Naive thymus-derived CD4-positive, alpha-beta T cell (primary cell): ENCODE measurements at regions not wholly inside any gene's neighbourhood (a gene's known extent, or its start where the extent isn't known, plus 50 kb on each side); places are given as distances from the start of the nearest gene placed in this dataset.

ENCODE experiments used
- ATAC-seq: fragments of 150-1000 bp; cut with Tn5 transposase; 2 replicates; pipeline ENCODE4 v1.10.0; 2021; ENCODE audit warnings: mild to moderate bottlenecking, moderate library complexity
- CTCF ChIA-PET: fragments of 350-600 bp; sonication (Branson Sonifier 250); formaldehyde crosslinking; loops from one replicate; lab custom pipeline; 2021; ENCODE audit warnings: antibody characterized with exemption; lab: Charles Lee
- POLR2A ChIA-PET: fragments of 350-600 bp; sonication (Branson Sonifier 250); formaldehyde crosslinking; loops from one replicate; lab custom pipeline; 2021; ENCODE audit warnings: antibody characterized with exemption, inconsistent platforms; lab: Charles Lee
- DNase-seq, 9 donors: peaks; one replicate each; pipeline versions ENCODE4 v3.0.0 to v3.0.0-alpha.2; 2020 to 2022; ENCODE audit warnings: mixed read lengths in 1 of 9
- H3K27ac ChIP-seq: one replicate; pipeline ENCODE4 v1.7.0; 2013; ENCODE audit warnings: mild to moderate bottlenecking, low read depth, low read length, moderate library complexity
- H3K27me3 ChIP-seq, 2 donors: one replicate each; pipeline ENCODE4 v1.7.0; 2013; ENCODE audit warnings: low read length in 2 of 2, mild to moderate bottlenecking in 2 of 2, moderate library complexity in 2 of 2; ENCODE audit not compliant: control insufficient read depth in 2 of 2, insufficient read depth in 2 of 2
- H3K36me3 ChIP-seq, 3 experiments: 1 replicate in 2 of 3; 2 replicates in 1 of 3; pipeline ENCODE4 v1.7.0; 2013; ENCODE audit warnings: low read length in 3 of 3, mild to moderate bottlenecking in 3 of 3, moderate library complexity in 1 of 3; ENCODE audit not compliant: insufficient read depth in 3 of 3, control insufficient read depth in 2 of 3
- H3K4me1 ChIP-seq, 2 donors: one replicate each; pipeline ENCODE4 v1.7.0; 2013; ENCODE audit warnings: low read length in 2 of 2, mild to moderate bottlenecking in 2 of 2, moderate library complexity in 1 of 2; ENCODE audit not compliant: control insufficient read depth in 2 of 2, insufficient read depth in 2 of 2
- H3K4me3 ChIP-seq: 2 replicates; pipeline ENCODE4 v1.7.0; 2013; ENCODE audit warnings: mild to moderate bottlenecking, low read length
- H3K9me3 ChIP-seq, 3 experiments: 1 replicate in 2 of 3; 2 replicates in 1 of 3; pipeline ENCODE4 v1.7.0; 2013; ENCODE audit warnings: low read length in 3 of 3; ENCODE audit not compliant: control insufficient read depth in 2 of 3
- H3K27ac Mint-ChIP-seq, 9 donors: one replicate each; pipeline ENCODE4 v1.8.0; 2020 to 2022; ENCODE audit warnings: mixed read lengths in 9 of 9, mild to moderate bottlenecking in 8 of 9, moderate library complexity in 5 of 9, inconsistent platforms in 2 of 9
- H3K27me3 Mint-ChIP-seq, 5 donors: one replicate each; pipeline ENCODE4 v1.8.0; 2021 to 2022; ENCODE audit warnings: mixed read lengths in 5 of 5, mild to moderate bottlenecking in 1 of 5
- H3K36me3 Mint-ChIP-seq, 5 donors: one replicate each; pipeline ENCODE4 v1.8.0; 2020 to 2022; ENCODE audit warnings: mixed read lengths in 5 of 5, mild to moderate bottlenecking in 3 of 5, inconsistent platforms in 1 of 5
- H3K4me1 Mint-ChIP-seq, 7 donors: one replicate each; pipeline ENCODE4 v1.8.0; 2020 to 2022; ENCODE audit warnings: mixed read lengths in 7 of 7, mild to moderate bottlenecking in 3 of 7, inconsistent platforms in 1 of 7
- H3K4me3 Mint-ChIP-seq, 10 donors: one replicate each; pipeline ENCODE4 v1.8.0; 2020 to 2022; ENCODE audit warnings: mild to moderate bottlenecking in 10 of 10, mixed read lengths in 10 of 10, moderate library complexity in 6 of 10, inconsistent platforms in 2 of 10
- H3K9me3 Mint-ChIP-seq, 11 donors: one replicate each; pipeline ENCODE4 v1.8.0; 2020 to 2022; ENCODE audit warnings: mixed read lengths in 11 of 11, mild to moderate bottlenecking in 4 of 11, inconsistent platforms in 1 of 11, moderate library complexity in 1 of 11
- intact Hi-C, 2 donors: fragments of 100-400 bp; cut with micrococcal nuclease; formaldehyde crosslinking; loops; one replicate each; pipeline ENCODE4 v1.15.1; 2023

GRCh38 chr5:66427139-66427442 is 169.1 kb upstream of the MAST4 start:
- ATAC-seq (no peak), DNase-seq (no peak)
- Mint-ChIP-seq H3K27ac (no peak overlapping the region), H3K4me3 (no peak overlapping the region), H3K4me1 (peaks cover 0 to 2% (median 0%) of the 10 kb centered on the region in 7 donors), H3K27me3 (peaks cover 2 to 19% (median 13%) of the 10 kb centered on the region in 5 donors), H3K36me3 (no peaks in the 10 kb centered on the region), H3K9me3 (peaks cover 2 to 25% (median 3%) of the 10 kb centered on the region in 11 donors)
- Histone ChIP-seq H3K4me1 (no peaks in the 10 kb centered on the region), H3K27me3 (no peaks in the 10 kb centered on the region), H3K4me3 (no peak overlapping the region), H3K36me3 (no peaks in the 10 kb centered on the region), H3K9me3 (no peaks in the 10 kb centered on the region), H3K27ac (no peak overlapping the region)
- intact Hi-C loops = no loop called here
- ChIA-PET CTCF (no interaction called here), POLR2A (no interaction called here)

- Mint-ChIP-seq H3K27me3 (peaks cover 0 to 5% (median 0%) of the 10 kb centered on the region in 5 donors), H3K4me1 (no peaks in the 10 kb centered on the region), H3K27ac (no peak overlapping the region), H3K36me3 (no peaks in the 10 kb centered on the region), H3K4me3 (no peak overlapping the region), H3K9me3 (peaks cover 0 to 8% (median 0%) of the 10 kb centered on the region in 11 donors)
- intact Hi-C loops = no loop called here
- no peaks in the 10 kb centered on the region for H3K27me3 ChIP-seq
- ATAC-seq (no peak), DNase-seq (no peak)
- no peak overlapping the region for H3K4me3 ChIP-seq
- H3K9me3 ChIP-seq = no peaks in the 10 kb centered on the region
- POLR2A ChIA-PET = no interaction called here
- CTCF ChIA-PET = no interaction called here
- no peaks in the 10 kb centered on the region for H3K36me3 ChIP-seq
- no peaks in the 10 kb centered on the region for H3K4me1 ChIP-seq
- no peak overlapping the region for H3K27ac ChIP-seq
Observed at GRCh38 chr5:66436721-66437120, 159.5 kb upstream of the MAST4 start.

GRCh38 chr5:66438087-66438486 is 158.1 kb upstream of the MAST4 start:
- DNase-seq = no peak
- Mint-ChIP-seq H3K4me3 (no peak overlapping the region), H3K4me1 (no peaks in the 10 kb centered on the region), H3K9me3 (no peaks in the 10 kb centered on the region), H3K27ac (no peak overlapping the region), H3K36me3 (no peaks in the 10 kb centered on the region), H3K27me3 (peaks cover 0 to 3% (median 0%) of the 10 kb centered on the region in 5 donors)
- intact Hi-C loops = no loop called here
- Histone ChIP-seq H3K27ac (no peak overlapping the region), H3K9me3 (no peaks in the 10 kb centered on the region), H3K36me3 (no peaks in the 10 kb centered on the region), H3K4me3 (no peak overlapping the region), H3K27me3 (no peaks in the 10 kb centered on the region), H3K4me1 (no peaks in the 10 kb centered on the region)
- CTCF ChIA-PET = no interaction called here
- POLR2A ChIA-PET = no interaction called here
- no peak for ATAC-seq

GRCh38 chr5:66438696-66439095 is 157.5 kb upstream of the MAST4 start:
- H3K27me3 Mint-ChIP-seq = peaks cover 0 to 3% (median 0%) of the 10 kb centered on the region in 5 donors
- no peaks in the 10 kb centered on the region for H3K9me3 ChIP-seq
- H3K27ac ChIP-seq = no peak overlapping the region
- no peaks in the 10 kb centered on the region for H3K36me3 Mint-ChIP-seq
- intact Hi-C loops = no loop called here
- CTCF ChIA-PET = no interaction called here
- no peaks in the 10 kb centered on the region for H3K36me3 ChIP-seq
- H3K4me3 Mint-ChIP-seq = no peak overlapping the region
- no peak overlapping the region for H3K4me3 ChIP-seq
- H3K4me1 ChIP-seq = no peaks in the 10 kb centered on the region
- POLR2A ChIA-PET = no interaction called here
- H3K4me1 Mint-ChIP-seq = no peaks in the 10 kb centered on the region
- H3K9me3 Mint-ChIP-seq = no peaks in the 10 kb centered on the region
- no peaks in the 10 kb centered on the region for H3K27me3 ChIP-seq
- DNase-seq = no peak
- no peak overlapping the region for H3K27ac Mint-ChIP-seq
- no peak for ATAC-seq

GRCh38 chr5:66440202-66440680 is 156.0 kb upstream of the MAST4 start:
- H3K4me3 ChIP-seq = no peak overlapping the region
- H3K9me3 ChIP-seq = no peaks in the 10 kb centered on the region
- ATAC-seq = no peak
- intact Hi-C loops = no loop called here
- H3K4me1 Mint-ChIP-seq = no peaks in the 10 kb centered on the region
- POLR2A ChIA-PET = no interaction called here
- no peak overlapping the region for H3K27ac ChIP-seq
- no peak overlapping the region for H3K4me3 Mint-ChIP-seq
- H3K9me3 Mint-ChIP-seq = no peaks in the 10 kb centered on the region
- no peaks in the 10 kb centered on the region for H3K4me1 ChIP-seq
- CTCF ChIA-PET = no interaction called here
- H3K27ac Mint-ChIP-seq = no peak overlapping the region
- DNase-seq = no peak
- H3K36me3 ChIP-seq = no peaks in the 10 kb centered on the region
- peaks cover 0 to 3% (median 0%) of the 10 kb centered on the region in 5 donors for H3K27me3 Mint-ChIP-seq
- no peaks in the 10 kb centered on the region for H3K27me3 ChIP-seq
- H3K36me3 Mint-ChIP-seq = no peaks in the 10 kb centered on the region

- Histone ChIP-seq H3K4me3 (no peak overlapping the region), H3K27ac (no peak overlapping the region), H3K4me1 (no peaks in the 10 kb centered on the region), H3K9me3 (no peaks in the 10 kb centered on the region), H3K36me3 (no peaks in the 10 kb centered on the region), H3K27me3 (no peaks in the 10 kb centered on the region)
- CTCF ChIA-PET = no interaction called here
- no peak overlapping the region for H3K27ac Mint-ChIP-seq
- no peak for DNase-seq
- no peak overlapping the region for H3K4me3 Mint-ChIP-seq
- H3K9me3 Mint-ChIP-seq = no peaks in the 10 kb centered on the region
- H3K27me3 Mint-ChIP-seq = peaks cover 0 to 3% (median 0%) of the 10 kb centered on the region in 5 donors
- ATAC-seq = no peak
- H3K36me3 Mint-ChIP-seq = no peaks in the 10 kb centered on the region
- POLR2A ChIA-PET = no interaction called here
- intact Hi-C loops = no loop called here
- H3K4me1 Mint-ChIP-seq = no peaks in the 10 kb centered on the region
Observed at GRCh38 chr5:66441351-66441750, 154.8 kb upstream of the MAST4 start.

- Mint-ChIP-seq H3K36me3 (peaks cover 0 to 5% (median 0%) of the 10 kb centered on the region in 5 donors), H3K4me1 (no peaks in the 10 kb centered on the region), H3K9me3 (peaks cover 0 to 11% (median 7%) of the 10 kb centered on the region in 11 donors), H3K4me3 (no peak overlapping the region), H3K27me3 (peaks cover 0 to 6% (median 3%) of the 10 kb centered on the region in 5 donors), H3K27ac (no peak overlapping the region)
- H3K27me3 ChIP-seq = no peaks in the 10 kb centered on the region
- intact Hi-C loops = no loop called here
- no peak for DNase-seq
- CTCF ChIA-PET = no interaction called here
- H3K4me1 ChIP-seq = no peaks in the 10 kb centered on the region
- no peaks in the 10 kb centered on the region for H3K9me3 ChIP-seq
- POLR2A ChIA-PET = no interaction called here
- H3K27ac ChIP-seq = no peak overlapping the region
- no peaks in the 10 kb centered on the region for H3K36me3 ChIP-seq
- H3K4me3 ChIP-seq = no peak overlapping the region
- no peak for ATAC-seq
Observed at GRCh38 chr5:66442951-66443445, 153.2 kb upstream of the MAST4 start.
